ENCODE measurements at regions not wholly inside any gene's neighbourhood (a gene's known extent, or its start where the extent isn't known, plus 50 kb on each side); places are given as distances from the start of the nearest gene placed in this dataset.

DNA sequence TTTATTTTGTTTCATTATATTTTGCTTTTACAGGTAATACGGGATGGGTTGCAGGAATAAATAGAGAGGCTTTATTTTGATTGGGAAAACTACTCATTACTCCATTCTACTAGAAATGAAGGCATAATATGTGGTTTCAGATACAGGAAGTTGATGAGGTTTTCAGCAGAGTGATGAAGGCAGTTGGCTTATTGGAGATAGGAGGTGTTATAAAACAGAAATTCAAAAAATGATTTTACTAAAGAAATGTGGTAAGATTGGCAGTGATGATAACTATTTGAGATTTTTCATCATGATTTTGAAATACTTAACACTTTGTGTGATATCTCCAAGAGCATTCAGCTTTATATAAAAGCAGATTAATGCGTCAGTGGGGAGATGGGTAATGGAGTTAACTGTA lies 1445.7 kb upstream of the CADM2 start:
- H3K9me3 ChIP-seq (replicated peaks; ENCODE audit: control insufficient read depth, insufficient read depth, low read length): no peaks in the 10 kb centered on the region
- 0% methylated on average over 2 of the region's 2 CpGs for WGBS (ENCODE audit: insufficient coverage, insufficient replicate concordance, low lambda C conversion rate, missing lambda C conversion rate)
- ATAC-seq: no peak
- no peak for TF ChIP-seq SIN3A (IDR thresholded peaks at IDR 0.05; ENCODE audit: low read depth, low read length)
- no peak for TF ChIP-seq MLLT1 (IDR thresholded peaks at IDR 0.05)
- TF ChIP-seq ATF2 (IDR thresholded peaks at IDR 0.05; ENCODE audit: low read length): no peak
- TF ChIP-seq EP300 (IDR thresholded peaks at IDR 0.05; ENCODE audit: borderline replicate concordance in 1 of 2, control insufficient read depth in 1 of 2, low read depth in 2 of 2, low read length in 2 of 2): no peak
- no peak for TF ChIP-seq MEF2A (IDR thresholded peaks at IDR 0.05; ENCODE audit: insufficient read depth, low read depth, low read length)
- TF ChIP-seq CREB1 (IDR thresholded peaks at IDR 0.05; ENCODE audit: low read depth): no peak
- no peak for TF ChIP-seq ATF7 (IDR thresholded peaks at IDR 0.05; ENCODE audit: low read depth)
- TF ChIP-seq CEBPZ (IDR thresholded peaks at IDR 0.05; ENCODE audit: low read depth, low read length): no peak
- no peak for TF ChIP-seq TBL1XR1 (IDR thresholded peaks at IDR 0.05; ENCODE audit: low read depth, low read length)
- no peak for TF ChIP-seq ESRRA (IDR thresholded peaks at IDR 0.05; ENCODE audit: low read length)
- TF ChIP-seq, protein P1, sequence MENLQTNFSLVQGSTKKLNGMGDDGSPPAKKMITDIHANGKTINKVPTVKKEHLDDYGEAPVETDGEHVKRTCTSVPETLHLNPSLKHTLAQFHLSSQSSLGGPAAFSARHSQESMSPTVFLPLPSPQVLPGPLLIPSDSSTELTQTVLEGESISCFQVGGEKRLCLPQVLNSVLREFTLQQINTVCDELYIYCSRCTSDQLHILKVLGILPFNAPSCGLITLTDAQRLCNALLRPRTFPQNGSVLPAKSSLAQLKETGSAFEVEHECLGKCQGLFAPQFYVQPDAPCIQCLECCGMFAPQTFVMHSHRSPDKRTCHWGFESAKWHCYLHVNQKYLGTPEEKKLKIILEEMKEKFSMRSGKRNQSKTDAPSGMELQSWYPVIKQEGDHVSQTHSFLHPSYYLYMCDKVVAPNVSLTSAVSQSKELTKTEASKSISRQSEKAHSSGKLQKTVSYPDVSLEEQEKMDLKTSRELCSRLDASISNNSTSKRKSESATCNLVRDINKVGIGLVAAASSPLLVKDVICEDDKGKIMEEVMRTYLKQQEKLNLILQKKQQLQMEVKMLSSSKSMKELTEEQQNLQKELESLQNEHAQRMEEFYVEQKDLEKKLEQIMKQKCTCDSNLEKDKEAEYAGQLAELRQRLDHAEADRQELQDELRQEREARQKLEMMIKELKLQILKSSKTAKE (IDR thresholded peaks at IDR 0.05; ENCODE audit: low read depth, poor library complexity, severe bottlenecking): no peak
- no peak for TF ChIP-seq IKZF2 (IDR thresholded peaks at IDR 0.05)
- no peak for TF ChIP-seq GABPA (IDR thresholded peaks at IDR 0.05; ENCODE audit: low read depth)
- TF ChIP-seq HDAC2 (IDR thresholded peaks at IDR 0.05): no peak
- TF ChIP-seq ZNF274 (IDR thresholded peaks at IDR 0.05; ENCODE audit: insufficient read depth, insufficient read length): no peak
- no peak for TF ChIP-seq TCF12 (IDR thresholded peaks at IDR 0.05; ENCODE audit: low read depth, low read length)
- H3K79me2 ChIP-seq (ENCODE audit: control insufficient read depth, insufficient read depth, low read length): no peaks in the 10 kb centered on the region
- no peak overlapping the region for H2AFZ ChIP-seq (ENCODE audit: control insufficient read depth, low read depth, low read length)
- intact Hi-C loops (cut with micrococcal nuclease; ENCODE audit: unreplicated experiment): no loop called here
- H3K9ac ChIP-seq (ENCODE audit: control insufficient read depth, insufficient read depth, low read length): no peak overlapping the region
- BruUV-seq (replicated peaks): no TSS peak
- no peak for FAIRE-seq
- H3K36me3 ChIP-seq (ENCODE audit: control insufficient read depth in 2 of 2, insufficient read depth in 2 of 2, low read length in 1 of 2): no peaks in the 10 kb centered on the region
- no peak overlapping the region for H3K27ac ChIP-seq (ENCODE audit: control insufficient read depth, insufficient read depth)
- H3K4me2 ChIP-seq (ENCODE audit: control insufficient read depth, insufficient read depth): no peak overlapping the region
- SMC1A ChIA-PET (ENCODE audit: uncharacterized antibody, unreplicated experiment): no interaction called here
- RAD21 ChIA-PET (ENCODE audit: unreplicated experiment): no interaction called here
- POLR2A ChIA-PET: no interaction called here
- no peak for DNase-seq (ENCODE audit: low read depth, low spot score)
- no peak overlapping the region for H3K4me3 ChIP-seq
- no peaks in the 10 kb centered on the region for H3K4me1 ChIP-seq (ENCODE audit: control insufficient read depth, insufficient read depth, low read length)
- no peaks in the 10 kb centered on the region for H3K27me3 ChIP-seq (replicated peaks in 1 of 2; ENCODE audit: control insufficient read depth in 2 of 2, insufficient read depth in 2 of 2, low read length in 1 of 2)
- CTCF ChIA-PET: no interaction called here
- H4K20me1 ChIP-seq (ENCODE audit: control insufficient read depth, insufficient read depth): no peaks in the 10 kb centered on the region
- in situ Hi-C loops (cut with MboI): no loop called here

All from GM12878 (cell line).